Epithelial cell of esophagus (primary cell): ENCODE measurements at regions not wholly inside any gene's neighbourhood (a gene's known extent, or its start where the extent isn't known, plus 50 kb on each side); places are given as distances from the start of the nearest gene placed in this dataset.
"Not testable (repeated sequence)": the region's sequence is repeated elsewhere in the genome, so short reads cannot be mapped to it uniquely, and the experiment has no call there.

ENCODE experiments used
- DNase-seq: peaks from one replicate; pipeline ENCODE4 v3.0.0; 2010; ENCODE audit warnings: low read depth
- H3K4me3 ChIP-seq: 2 replicates; pipeline ENCODE4 v1.5.1; 2011; ENCODE audit warnings: mild to moderate bottlenecking, low read length, control low read depth
- TF ChIP-seq, protein P1 (sequence below): IDR thresholded peaks from 2 replicates; pipeline ENCODE4 v1.5.1; 2011; ENCODE audit warnings: low read depth, mild to moderate bottlenecking, low read length, control low read depth, inconsistent platforms; ENCODE audit not compliant: insufficient read depth; ENCODE audit errors: missing control alignments

DNA sequence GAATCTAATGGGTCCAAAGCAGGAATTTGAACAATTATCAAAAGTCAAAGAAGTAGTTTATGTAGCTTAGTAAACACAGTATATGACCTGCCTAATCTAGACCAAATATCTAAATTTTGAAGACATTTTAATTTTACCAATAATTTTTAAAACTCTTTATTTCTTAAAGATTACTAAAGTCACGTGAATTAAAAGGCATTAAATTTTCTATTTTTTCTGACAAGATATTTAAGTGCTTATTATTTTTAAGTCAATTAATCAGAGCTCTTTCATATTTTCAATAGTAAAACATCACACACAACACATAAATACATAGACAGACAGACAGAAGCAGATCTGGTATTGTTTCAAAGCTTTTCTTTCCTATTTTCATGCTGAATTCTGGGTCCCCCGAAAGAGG lies 89.5 kb downstream of the ZNF467 start:
- TF ChIP-seq, protein P1, sequence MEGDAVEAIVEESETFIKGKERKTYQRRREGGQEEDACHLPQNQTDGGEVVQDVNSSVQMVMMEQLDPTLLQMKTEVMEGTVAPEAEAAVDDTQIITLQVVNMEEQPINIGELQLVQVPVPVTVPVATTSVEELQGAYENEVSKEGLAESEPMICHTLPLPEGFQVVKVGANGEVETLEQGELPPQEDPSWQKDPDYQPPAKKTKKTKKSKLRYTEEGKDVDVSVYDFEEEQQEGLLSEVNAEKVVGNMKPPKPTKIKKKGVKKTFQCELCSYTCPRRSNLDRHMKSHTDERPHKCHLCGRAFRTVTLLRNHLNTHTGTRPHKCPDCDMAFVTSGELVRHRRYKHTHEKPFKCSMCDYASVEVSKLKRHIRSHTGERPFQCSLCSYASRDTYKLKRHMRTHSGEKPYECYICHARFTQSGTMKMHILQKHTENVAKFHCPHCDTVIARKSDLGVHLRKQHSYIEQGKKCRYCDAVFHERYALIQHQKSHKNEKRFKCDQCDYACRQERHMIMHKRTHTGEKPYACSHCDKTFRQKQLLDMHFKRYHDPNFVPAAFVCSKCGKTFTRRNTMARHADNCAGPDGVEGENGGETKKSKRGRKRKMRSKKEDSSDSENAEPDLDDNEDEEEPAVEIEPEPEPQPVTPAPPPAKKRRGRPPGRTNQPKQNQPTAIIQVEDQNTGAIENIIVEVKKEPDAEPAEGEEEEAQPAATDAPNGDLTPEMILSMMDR: no peak
- no peak for DNase-seq
- no peak overlapping the region for H3K4me3 ChIP-seq

DNA sequence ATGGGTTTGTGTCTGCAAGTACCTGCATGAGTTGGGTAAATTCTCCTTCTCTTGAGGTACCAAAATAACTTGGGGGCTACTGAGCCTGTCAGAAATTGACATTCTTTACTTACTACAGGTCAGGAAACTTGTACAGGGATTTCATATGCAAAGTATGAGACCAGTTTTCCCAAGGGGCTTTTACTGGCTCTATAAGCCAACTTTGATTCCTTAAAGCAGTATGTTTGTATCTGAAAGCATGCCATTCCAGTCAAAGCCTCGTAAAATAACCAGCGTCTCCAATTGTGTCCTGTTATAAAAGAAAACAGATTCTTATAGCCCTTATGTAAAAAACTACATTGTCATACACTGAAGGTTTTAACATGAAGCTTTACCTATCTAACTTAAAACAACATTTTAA lies 90.2 kb downstream of the ZNF467 start:
- TF ChIP-seq, protein P1: no peak
- H3K4me3 ChIP-seq: no peak overlapping the region
- no peak for DNase-seq

DNA sequence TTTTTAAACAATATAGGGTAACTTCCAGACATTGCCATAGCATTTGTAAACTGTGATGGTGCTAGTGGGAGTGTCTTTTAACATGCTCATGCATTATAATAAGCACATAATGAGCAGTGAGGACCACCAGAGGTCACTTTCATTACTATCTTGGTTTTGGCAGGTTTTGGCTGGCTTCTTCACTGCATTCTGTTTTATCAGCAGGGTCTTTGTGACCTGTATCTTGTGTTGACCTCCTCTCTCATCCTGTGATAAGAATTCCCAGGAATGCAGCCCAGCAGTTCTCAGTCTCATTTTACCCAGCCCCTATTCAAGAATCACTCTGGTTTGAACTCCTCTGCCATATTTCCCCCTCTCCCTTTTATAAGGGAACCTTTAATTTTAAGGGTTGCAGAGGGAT lies 91.3 kb downstream of the ZNF467 start:
- DNase-seq: no peak
- TF ChIP-seq, protein P1: no peak
- no peak overlapping the region for H3K4me3 ChIP-seq

DNA sequence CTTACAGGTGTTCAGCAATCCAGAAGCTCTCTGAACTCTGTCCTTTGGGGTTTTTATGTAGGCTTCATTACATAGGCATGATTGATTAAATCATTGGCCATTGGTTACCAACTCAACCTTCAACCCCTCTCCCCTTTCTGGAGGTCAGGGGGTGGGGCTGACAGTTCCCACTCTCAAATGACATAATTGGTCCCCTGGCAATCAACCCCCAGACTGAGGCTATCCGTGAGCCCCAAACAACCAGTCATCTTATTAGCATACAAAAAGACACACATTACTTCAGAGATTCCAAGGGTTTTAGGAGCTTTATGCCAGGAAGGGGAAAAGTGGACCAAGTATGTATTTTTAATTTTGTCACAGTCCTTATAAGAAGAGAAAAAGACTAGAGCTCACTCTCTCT lies 92.1 kb downstream of the ZNF467 start:
- no peak for DNase-seq
- no peak overlapping the region for H3K4me3 ChIP-seq
- TF ChIP-seq, protein P1: no peak

DNA sequence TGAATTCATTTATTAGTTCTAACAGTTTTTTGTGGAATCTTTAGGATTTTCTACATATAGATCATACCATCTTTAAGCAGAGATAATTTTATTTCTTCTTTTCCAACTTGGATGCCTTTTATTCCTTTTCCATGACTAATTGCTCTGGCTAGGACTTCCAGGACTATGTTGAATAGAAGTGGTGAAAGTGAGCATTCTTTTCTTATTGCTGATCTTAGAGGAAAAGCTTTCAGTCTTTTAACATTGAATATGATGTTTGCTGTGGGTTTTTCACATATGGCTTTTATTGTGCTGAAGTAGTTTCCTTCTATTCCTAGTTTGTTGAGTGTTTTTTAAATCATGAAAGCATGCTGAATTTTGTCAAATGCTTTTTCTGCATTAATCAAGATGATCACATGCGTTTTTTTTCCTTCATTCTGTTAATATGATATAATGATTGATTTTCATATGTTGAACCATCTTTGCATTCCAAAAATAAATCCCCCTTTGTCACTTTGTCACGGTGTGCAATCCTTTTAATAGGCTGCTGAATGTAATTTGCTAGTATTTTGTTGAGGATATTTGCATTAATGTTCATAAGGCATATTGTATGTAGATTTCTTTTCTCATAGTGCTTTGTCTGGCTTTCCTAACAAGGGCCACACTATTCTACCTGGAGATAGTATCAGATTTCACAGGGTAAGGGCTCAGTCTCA lies 92.9 kb downstream of the ZNF467 start:
- no peak overlapping the region for H3K4me3 ChIP-seq
- DNase-seq: no peak
- TF ChIP-seq, protein P1: no peak

DNA sequence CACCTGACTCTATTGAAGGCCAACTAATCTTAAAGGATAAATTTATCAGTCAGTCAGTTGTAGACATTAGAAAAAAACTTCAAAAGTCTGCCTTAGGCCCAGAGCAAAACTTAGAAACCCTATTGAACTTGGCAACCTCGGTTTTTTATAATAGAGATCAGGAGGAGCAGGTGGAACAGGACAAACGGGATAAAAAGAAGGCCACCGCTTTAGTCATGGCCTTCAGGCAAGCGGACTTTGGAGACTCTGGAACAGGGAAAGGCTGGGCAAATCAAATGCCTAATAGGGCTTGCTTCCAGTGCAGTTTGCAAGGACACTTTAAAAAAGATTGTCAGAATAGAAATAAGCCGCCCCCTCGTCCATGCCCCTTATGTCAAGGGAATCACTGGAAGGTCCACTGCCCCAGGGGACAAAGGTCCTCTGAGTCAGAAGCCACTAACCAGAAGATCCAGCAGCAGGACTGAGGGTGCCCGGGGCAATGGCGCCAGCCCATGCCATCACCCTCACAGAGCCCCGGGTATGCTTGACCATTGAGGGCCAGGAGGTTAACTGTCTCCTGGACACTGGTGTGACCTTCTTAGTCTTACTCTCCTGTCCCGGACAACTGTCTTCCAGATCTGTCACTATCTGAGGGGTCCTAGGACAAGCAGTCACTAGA lies 98.5 kb downstream of the ZNF467 start:
- DNase-seq: peak; percentile 32
- H3K4me3 ChIP-seq: not testable (repeated sequence)

DNA sequence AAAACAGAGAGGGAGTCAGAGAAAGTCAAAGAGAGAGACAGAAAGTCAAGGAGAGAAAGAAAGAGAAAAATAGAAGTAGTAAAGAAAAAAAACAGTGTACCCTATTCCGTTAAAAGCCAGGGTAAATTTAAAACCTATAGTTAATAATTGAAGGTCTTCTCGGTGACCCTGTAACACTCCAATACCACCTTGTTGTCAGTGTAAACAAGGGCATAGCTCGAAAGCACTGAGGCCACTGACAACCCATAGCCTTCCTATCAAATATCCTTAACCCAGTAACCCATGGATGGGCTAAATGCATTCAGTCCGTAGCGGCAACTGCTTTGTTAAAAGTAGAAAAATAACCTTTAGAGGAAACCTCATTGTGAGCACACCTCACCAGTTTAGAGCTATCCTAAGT lies 100.4 kb downstream of the ZNF467 start:
- no peak for DNase-seq
- H3K4me3 ChIP-seq: no peak overlapping the region
- TF ChIP-seq, protein P1: no peak
